ENCODE measurements at regions not wholly inside any gene's neighbourhood (a gene's known extent, or its start where the extent isn't known, plus 50 kb on each side); places are given as distances from the start of the nearest gene placed in this dataset.

GRCh38 chr5:38768412-38769211 is 77.2 kb upstream of the OSMR start:
- CTCF ChIA-PET = no interaction called here

GRCh38 chr5:38772471-38772870 is 73.3 kb upstream of the OSMR start:
- CTCF ChIA-PET = interaction anchor here (1.2 kb wide), 1 partner anchor 37 kb away, joined by 3 read pairs; no protein-coding TSS in a partner anchor
- POLR2A ChIA-PET = no interaction called here
- H3K4me3 ChIP-seq (ENCODE audit: low read depth, low read length) = no peak overlapping the region
- no peak for DNase-seq (ENCODE audit: low read depth, low spot score)
- TF ChIP-seq CTCF (IDR thresholded peaks at IDR 0.05; ENCODE audit: insufficient read depth, low read length, missing control alignments) = no peak

More at GRCh38 chr5:38768412-38769211, 77.2 kb upstream of the OSMR start:
- TF ChIP-seq CTCF (IDR thresholded peaks at IDR 0.05; ENCODE audit: insufficient read depth, low read length, missing control alignments) = no peak
- POLR2A ChIA-PET = no interaction called here
- no peak for DNase-seq (ENCODE audit: low read depth, low spot score)
- H3K4me3 ChIP-seq (ENCODE audit: low read depth, low read length) = no peak overlapping the region

GRCh38 chr5:38775218-38775840 is 70.5 kb upstream of the OSMR start:
- DNase-seq (ENCODE audit: low read depth, low spot score) = no peak
- no peak for TF ChIP-seq CTCF (IDR thresholded peaks at IDR 0.05; ENCODE audit: insufficient read depth, low read length, missing control alignments)
- CTCF ChIA-PET = interaction anchor here (0.8 kb wide), 1 partner anchor 9 kb away, joined by 3 read pairs; no protein-coding TSS in a partner anchor
- H3K4me3 ChIP-seq (ENCODE audit: low read depth, low read length) = no peak overlapping the region
- POLR2A ChIA-PET = no interaction called here

- TF ChIP-seq CTCF (IDR thresholded peaks at IDR 0.05; ENCODE audit: insufficient read depth, low read length, missing control alignments) = no peak
- CTCF ChIA-PET = no interaction called here
- no peak for DNase-seq (ENCODE audit: low read depth, low spot score)
- no peak overlapping the region for H3K4me3 ChIP-seq (ENCODE audit: low read depth, low read length)
- POLR2A ChIA-PET = no interaction called here
Measured at GRCh38 chr5:38776149-38776896, 69.5 kb upstream of the OSMR start.

GRCh38 chr5:38777111-38777510 is 68.7 kb upstream of the OSMR start:
- CTCF ChIA-PET = no interaction called here
- DNase-seq (ENCODE audit: low read depth, low spot score) = no peak
- TF ChIP-seq CTCF (IDR thresholded peaks at IDR 0.05; ENCODE audit: insufficient read depth, low read length, missing control alignments) = no peak
- H3K4me3 ChIP-seq (ENCODE audit: low read depth, low read length) = no peak overlapping the region
- POLR2A ChIA-PET = no interaction called here

- no peak for DNase-seq (ENCODE audit: low read depth, low spot score)
- ChIA-PET CTCF (interaction anchor here (0.7 to 5.1 kb wide), 7 partner anchors 10 to 515 kb away, joined by 3 to 34 read pairs (median 6); no protein-coding TSS in a partner anchor), POLR2A (no interaction called here)
- no peak for TF ChIP-seq CTCF (IDR thresholded peaks at IDR 0.05; ENCODE audit: insufficient read depth, low read length, missing control alignments)
- H3K4me3 ChIP-seq (ENCODE audit: low read depth, low read length) = no peak overlapping the region
Measured at GRCh38 chr5:38780316-38780715, 65.5 kb upstream of the OSMR start.
